ENCODE measurements at regions not wholly inside any gene's neighbourhood (a gene's known extent, or its start where the extent isn't known, plus 50 kb on each side); places are given as distances from the start of the nearest gene placed in this dataset.
"Not testable (repeated sequence)": the region's sequence is repeated elsewhere in the genome, so short reads cannot be mapped to it uniquely, and the experiment has no call there.

DNA sequence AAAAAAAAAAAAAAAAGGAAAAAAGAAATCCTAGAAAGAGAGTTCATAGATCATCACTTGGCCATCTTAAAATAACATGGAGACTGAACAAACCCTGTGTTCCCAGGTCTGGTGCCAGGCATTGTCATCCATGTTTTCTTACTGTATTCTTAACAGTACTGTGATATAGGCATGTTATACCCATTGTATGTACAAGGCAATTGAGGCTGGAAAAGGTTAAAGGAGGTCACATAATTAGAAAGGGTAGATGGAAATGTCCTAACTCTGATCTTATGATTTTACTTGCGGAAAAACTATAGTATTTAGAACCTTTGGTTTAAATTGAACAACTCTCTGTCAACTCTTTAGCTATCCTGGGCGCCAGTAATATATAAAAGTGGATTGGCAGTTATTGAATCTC, 478.2 kb upstream of the RGS6 start:
- H3K9me3 Mint-ChIP-seq, result no peaks in the 10 kb centered on the region
- peaks cover 15% of the 10 kb centered on the region for H3K4me1 Mint-ChIP-seq
- DNase-seq (ENCODE audit: low spot score in 2 of 2), result no peak
- H3K36me3 Mint-ChIP-seq (ENCODE audit: insufficient read depth), result peaks cover 2% of the 10 kb centered on the region
- no peak overlapping the region for H3K4me3 Mint-ChIP-seq
- ATAC-seq (replicated peaks; ENCODE audit: extremely low read depth, poor library complexity, severe bottlenecking), result no peak
- no peak overlapping the region for H3K27ac Mint-ChIP-seq (ENCODE audit: low read depth)
- H3K27me3 Mint-ChIP-seq, result no peaks in the 10 kb centered on the region

GRCh38 chr14:71454513-71455332, 477.5 kb upstream of the RGS6 start:
- Mint-ChIP-seq H3K9me3 (no peaks in the 10 kb centered on the region), H3K4me3 (no peak overlapping the region), H3K36me3 (ENCODE audit: insufficient read depth) (peaks cover 2% of the 10 kb centered on the region), H3K4me1 (peaks cover 15% of the 10 kb centered on the region), H3K27me3 (no peaks in the 10 kb centered on the region), H3K27ac (ENCODE audit: low read depth) (no peak overlapping the region)
- ATAC-seq (replicated peaks; ENCODE audit: extremely low read depth, poor library complexity, severe bottlenecking) (no peak), DNase-seq (ENCODE audit: low spot score in 2 of 2) (no peak)

- no peak for ATAC-seq (replicated peaks; ENCODE audit: extremely low read depth, poor library complexity, severe bottlenecking)
- H3K4me3 Mint-ChIP-seq, result no peak overlapping the region
- no peaks in the 10 kb centered on the region for H3K27me3 Mint-ChIP-seq
- H3K27ac Mint-ChIP-seq (ENCODE audit: low read depth), result no peak overlapping the region
- H3K4me1 Mint-ChIP-seq, result peaks cover 3% of the 10 kb centered on the region
- peaks cover 4% of the 10 kb centered on the region for H3K36me3 Mint-ChIP-seq (ENCODE audit: insufficient read depth)
- H3K9me3 Mint-ChIP-seq, result no peaks in the 10 kb centered on the region
- DNase-seq (ENCODE audit: low spot score in 2 of 2), result no peak
Measured at GRCh38 chr14:71460091-71460490, 472.1 kb upstream of the RGS6 start.

DNA sequence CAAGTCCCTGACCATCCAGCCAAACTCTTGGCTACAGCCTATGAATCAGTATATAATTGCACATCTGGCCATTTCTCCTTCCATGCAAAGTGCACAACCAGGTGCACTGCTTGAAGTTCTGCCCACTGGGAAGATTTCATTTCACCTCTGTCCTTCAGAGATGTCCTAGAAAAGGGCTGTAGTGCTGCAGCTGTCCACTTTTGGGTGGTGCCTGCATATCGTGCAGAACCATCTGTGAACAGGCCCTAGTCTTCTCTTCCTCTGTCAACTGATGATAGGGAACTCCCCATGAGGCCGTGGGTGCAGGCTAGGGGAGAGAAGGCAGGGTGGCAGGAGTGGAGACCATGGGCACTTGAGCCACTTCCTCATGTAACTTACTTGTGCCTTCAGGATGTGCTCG, 470.6 kb upstream of the RGS6 start:
- not testable (repeated sequence) for H3K27me3 Mint-ChIP-seq; DNase-seq (ENCODE audit: low spot score in 2 of 2); H3K27ac Mint-ChIP-seq (ENCODE audit: low read depth); H3K36me3 Mint-ChIP-seq (ENCODE audit: insufficient read depth); H3K4me3 Mint-ChIP-seq; ATAC-seq (replicated peaks; ENCODE audit: extremely low read depth, poor library complexity, severe bottlenecking); H3K9me3 Mint-ChIP-seq; H3K4me1 Mint-ChIP-seq

GRCh38 chr14:71463807-71464206, 468.4 kb upstream of the RGS6 start:
- no peak overlapping the region for H3K4me3 Mint-ChIP-seq
- no peaks in the 10 kb centered on the region for H3K27me3 Mint-ChIP-seq
- DNase-seq (ENCODE audit: low spot score in 2 of 2) (no peak), ATAC-seq (replicated peaks; ENCODE audit: extremely low read depth, poor library complexity, severe bottlenecking) (no peak)
- H3K36me3 Mint-ChIP-seq (ENCODE audit: insufficient read depth), result peaks cover 3% of the 10 kb centered on the region
- H3K9me3 Mint-ChIP-seq, result peaks cover 10% of the 10 kb centered on the region
- H3K4me1 Mint-ChIP-seq, result peaks cover 6% of the 10 kb centered on the region
- no peak overlapping the region for H3K27ac Mint-ChIP-seq (ENCODE audit: low read depth)

DNA sequence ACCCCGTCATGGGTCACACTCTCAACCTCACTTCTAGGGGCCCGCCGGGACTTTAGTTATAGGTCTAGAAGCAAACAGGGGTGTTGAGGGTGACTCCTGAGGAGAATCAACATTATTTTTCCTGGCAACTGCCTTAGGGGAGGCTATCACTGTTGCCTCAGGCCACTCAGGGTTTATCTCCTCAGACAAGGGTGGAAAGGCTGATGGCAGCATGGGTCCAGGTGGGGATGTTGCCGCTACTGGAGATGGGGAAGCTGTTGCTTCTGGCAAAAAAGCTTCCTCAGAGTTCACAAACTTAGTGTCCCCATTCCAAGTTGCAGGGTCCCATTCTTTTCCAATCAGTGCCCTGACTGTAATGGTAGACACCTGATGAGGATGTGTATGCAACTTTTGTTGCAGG, 467.4 kb upstream of the RGS6 start:
- Mint-ChIP-seq H3K4me3 (no peak overlapping the region), H3K4me1 (peaks cover 16% of the 10 kb centered on the region), H3K27me3 (no peaks in the 10 kb centered on the region), H3K27ac (ENCODE audit: low read depth) (no peak overlapping the region), H3K36me3 (ENCODE audit: insufficient read depth) (peaks cover 3% of the 10 kb centered on the region), H3K9me3 (peaks cover 10% of the 10 kb centered on the region)
- DNase-seq (ENCODE audit: low spot score in 2 of 2) (no peak), ATAC-seq (replicated peaks; ENCODE audit: extremely low read depth, poor library complexity, severe bottlenecking) (no peak)

GRCh38 chr14:71465316-71465715, 466.9 kb upstream of the RGS6 start:
- no peak for DNase-seq (ENCODE audit: low spot score in 2 of 2)
- no peak overlapping the region for H3K27ac Mint-ChIP-seq (ENCODE audit: low read depth)
- H3K36me3 Mint-ChIP-seq (ENCODE audit: insufficient read depth), result peaks cover 3% of the 10 kb centered on the region
- H3K27me3 Mint-ChIP-seq, result no peaks in the 10 kb centered on the region
- no peak for ATAC-seq (replicated peaks; ENCODE audit: extremely low read depth, poor library complexity, severe bottlenecking)
- peaks cover 10% of the 10 kb centered on the region for H3K9me3 Mint-ChIP-seq
- no peak overlapping the region for H3K4me3 Mint-ChIP-seq
- peaks cover 16% of the 10 kb centered on the region for H3K4me1 Mint-ChIP-seq

DNA sequence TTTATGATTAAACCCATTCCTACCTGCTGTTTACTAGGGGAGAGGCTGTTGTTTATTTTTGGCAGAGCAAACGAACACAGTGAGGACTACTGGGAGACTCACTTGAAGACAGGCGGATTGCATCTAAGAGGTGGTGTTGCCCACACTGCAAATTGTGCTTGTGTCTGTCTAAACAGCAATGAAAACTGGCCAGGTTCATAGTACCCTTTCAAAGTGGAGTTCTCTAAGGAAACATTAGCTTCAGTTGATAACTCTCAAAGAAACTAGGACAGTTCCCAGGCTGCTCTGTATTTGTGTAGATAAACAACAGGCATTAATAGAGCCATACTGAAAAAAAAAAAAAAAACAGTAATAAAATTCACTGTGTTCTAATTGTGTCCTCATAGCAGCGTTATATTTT, 466.0 kb upstream of the RGS6 start:
- Mint-ChIP-seq H3K27me3 (no peaks in the 10 kb centered on the region), H3K27ac (ENCODE audit: low read depth) (no peak overlapping the region), H3K36me3 (ENCODE audit: insufficient read depth) (peaks cover 3% of the 10 kb centered on the region), H3K4me1 (peaks cover 18% of the 10 kb centered on the region), H3K4me3 (no peak overlapping the region), H3K9me3 (peaks cover 10% of the 10 kb centered on the region)
- ATAC-seq (replicated peaks; ENCODE audit: extremely low read depth, poor library complexity, severe bottlenecking) (no peak), DNase-seq (ENCODE audit: low spot score in 2 of 2) (no peak)

DNA sequence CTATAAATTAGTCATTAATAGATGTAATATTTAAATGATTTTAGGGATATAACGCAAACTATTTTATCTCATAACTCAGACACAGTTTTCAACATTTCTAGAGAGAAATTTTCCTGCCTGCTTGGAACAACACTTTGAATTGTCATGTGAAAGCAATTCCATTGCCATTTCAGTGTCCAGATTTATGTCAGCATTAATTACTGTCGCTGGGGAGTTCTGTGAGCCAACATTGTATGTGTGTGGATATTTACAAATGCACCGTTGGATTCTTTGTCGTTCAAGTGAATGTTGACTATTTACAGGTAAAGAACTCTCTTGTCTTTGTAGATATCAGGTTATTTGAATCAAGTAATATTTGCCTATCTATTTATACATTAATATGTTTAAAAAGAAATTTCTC, 465.3 kb upstream of the RGS6 start:
- ATAC-seq (replicated peaks; ENCODE audit: extremely low read depth, poor library complexity, severe bottlenecking) (no peak), DNase-seq (ENCODE audit: low spot score in 2 of 2) (no peak)
- Mint-ChIP-seq H3K4me1 (peaks cover 23% of the 10 kb centered on the region), H3K36me3 (ENCODE audit: insufficient read depth) (peaks cover 3% of the 10 kb centered on the region), H3K27ac (ENCODE audit: low read depth) (no peak overlapping the region), H3K4me3 (no peak overlapping the region), H3K9me3 (peaks cover 10% of the 10 kb centered on the region), H3K27me3 (no peaks in the 10 kb centered on the region)

DNA sequence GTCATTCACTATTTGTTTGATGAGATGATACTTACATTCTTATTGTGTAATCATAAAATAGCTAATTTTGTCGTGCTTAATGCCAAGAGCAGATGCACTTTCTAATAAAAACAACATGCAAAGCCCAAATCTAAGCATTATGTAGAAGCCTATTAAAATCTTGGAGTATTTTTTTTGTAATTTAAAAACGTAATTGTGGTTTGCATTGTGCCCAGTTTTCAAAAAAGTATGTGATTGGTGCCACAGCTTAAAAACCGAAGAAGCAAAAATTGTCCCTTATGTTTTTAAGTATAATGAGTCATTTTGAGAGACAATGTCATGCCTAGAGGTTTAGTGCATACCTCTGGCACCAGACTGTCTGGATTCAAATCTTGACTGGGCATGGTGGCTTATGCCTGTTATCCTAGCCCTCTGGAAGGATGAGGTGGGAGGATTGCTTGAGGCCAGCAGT, 464.8 kb upstream of the RGS6 start:
- Mint-ChIP-seq H3K9me3 (peaks cover 10% of the 10 kb centered on the region), H3K27ac (ENCODE audit: low read depth) (no peak overlapping the region), H3K4me1 (peaks cover 28% of the 10 kb centered on the region), H3K27me3 (no peaks in the 10 kb centered on the region), H3K4me3 (no peak overlapping the region), H3K36me3 (ENCODE audit: insufficient read depth) (peaks cover 3% of the 10 kb centered on the region)
- DNase-seq (ENCODE audit: low spot score in 2 of 2) (no peak), ATAC-seq (replicated peaks; ENCODE audit: extremely low read depth, poor library complexity, severe bottlenecking) (no peak)

DNA sequence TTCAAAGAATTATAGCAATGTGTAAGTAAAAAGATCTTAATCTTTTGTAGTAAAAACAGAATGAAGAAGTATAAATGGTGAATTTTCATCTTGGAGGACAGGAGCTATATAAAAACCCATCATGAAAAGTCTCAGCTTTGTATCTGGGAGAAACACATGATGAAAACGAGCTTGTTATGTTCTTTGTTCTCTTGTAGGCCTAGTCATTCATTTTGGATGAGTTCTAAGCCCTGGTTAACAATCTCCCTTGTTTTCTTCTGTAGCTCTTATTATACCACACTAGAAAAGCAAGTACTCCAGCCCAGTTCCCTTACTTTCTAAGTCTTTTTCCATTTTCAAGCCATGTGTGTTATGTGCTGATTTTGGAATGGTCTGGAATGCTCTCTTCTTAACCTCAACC, 463.5 kb upstream of the RGS6 start:
- peak overlapping the region; percentile 7 for H3K27ac Mint-ChIP-seq (ENCODE audit: low read depth)
- H3K9me3 Mint-ChIP-seq, result peaks cover 10% of the 10 kb centered on the region
- peaks cover 34% of the 10 kb centered on the region for H3K4me1 Mint-ChIP-seq
- H3K36me3 Mint-ChIP-seq (ENCODE audit: insufficient read depth), result no peaks in the 10 kb centered on the region
- DNase-seq (ENCODE audit: low spot score in 2 of 2) (no peak), ATAC-seq (replicated peaks; ENCODE audit: extremely low read depth, poor library complexity, severe bottlenecking) (no peak)
- H3K4me3 Mint-ChIP-seq, result no peak overlapping the region
- no peaks in the 10 kb centered on the region for H3K27me3 Mint-ChIP-seq

GRCh38 chr14:71469643-71470335, 462.4 kb upstream of the RGS6 start:
- Mint-ChIP-seq H3K27ac (ENCODE audit: low read depth) (no peak overlapping the region), H3K27me3 (no peaks in the 10 kb centered on the region), H3K36me3 (ENCODE audit: insufficient read depth) (peaks cover 1% of the 10 kb centered on the region), H3K4me1 (peaks cover 35% of the 10 kb centered on the region), H3K4me3 (no peak overlapping the region), H3K9me3 (peaks cover 10% of the 10 kb centered on the region)
- DNase-seq (ENCODE audit: low spot score in 2 of 2), result no peak
- no peak for ATAC-seq (replicated peaks; ENCODE audit: extremely low read depth, poor library complexity, severe bottlenecking)
